Large intestine (tissue), 3 donors: ENCODE measurements at regions not wholly inside any gene's neighbourhood (a gene's known extent, or its start where the extent isn't known, plus 50 kb on each side); places are given as distances from the start of the nearest gene placed in this dataset.
A peak's percentile ranks its signal among the peaks of the same experiment; 100 is the strongest.

Experiments used
- DNase-seq, 2 donors: peaks; one replicate each; pipeline versions ENCODE4 v3.0.0 to v3.0.0-alpha.2; 2013
- H3K27ac ChIP-seq: one replicate; pipeline ENCODE4 v1.5.1; 2013; ENCODE audit warnings: low read length
- H3K27me3 ChIP-seq: 2 replicates; pipeline ENCODE4 v1.6.1; 2013; ENCODE audit warnings: low read length; ENCODE audit not compliant: control insufficient read depth, insufficient read depth
- H3K36me3 ChIP-seq: 2 replicates; pipeline ENCODE4 v1.6.1; 2013; ENCODE audit warnings: low read length; ENCODE audit not compliant: control insufficient read depth, insufficient read depth
- H3K4me1 ChIP-seq: one replicate; pipeline ENCODE4 v1.6.1; 2013; ENCODE audit warnings: low read length; ENCODE audit not compliant: control insufficient read depth, insufficient read depth
- H3K4me3 ChIP-seq: one replicate; pipeline ENCODE4 v1.5.1; 2013; ENCODE audit warnings: low read length
- H3K9me3 ChIP-seq: one replicate; pipeline ENCODE4 v1.6.1; 2013; ENCODE audit warnings: mild to moderate bottlenecking, low read depth, low read length, moderate library complexity; ENCODE audit not compliant: control insufficient read depth
- WGBS: methylation state at CpG from one replicate; pipeline ENCODE4 v1.1.5; 2013; ENCODE audit warnings: low lambda C conversion rate; ENCODE audit not compliant: insufficient coverage; 5-methylcytosine and 5-hydroxymethylcytosine counted together

GRCh38 chr12:92469837-92470236 is 233.0 kb upstream of the PLEKHG7 start:
- Histone ChIP-seq H3K4me3 (no peak overlapping the region), H3K4me1 (peaks cover 23% of the 10 kb centered on the region), H3K36me3 (no peaks in the 10 kb centered on the region), H3K27ac (no peak overlapping the region), H3K9me3 (no peaks in the 10 kb centered on the region), H3K27me3 (no peaks in the 10 kb centered on the region)
- DNase-seq: peak in 1 of 2 donors; percentile 32
- no CpG with 5 or more reads among the region's 6 CpGs for WGBS

DNA sequence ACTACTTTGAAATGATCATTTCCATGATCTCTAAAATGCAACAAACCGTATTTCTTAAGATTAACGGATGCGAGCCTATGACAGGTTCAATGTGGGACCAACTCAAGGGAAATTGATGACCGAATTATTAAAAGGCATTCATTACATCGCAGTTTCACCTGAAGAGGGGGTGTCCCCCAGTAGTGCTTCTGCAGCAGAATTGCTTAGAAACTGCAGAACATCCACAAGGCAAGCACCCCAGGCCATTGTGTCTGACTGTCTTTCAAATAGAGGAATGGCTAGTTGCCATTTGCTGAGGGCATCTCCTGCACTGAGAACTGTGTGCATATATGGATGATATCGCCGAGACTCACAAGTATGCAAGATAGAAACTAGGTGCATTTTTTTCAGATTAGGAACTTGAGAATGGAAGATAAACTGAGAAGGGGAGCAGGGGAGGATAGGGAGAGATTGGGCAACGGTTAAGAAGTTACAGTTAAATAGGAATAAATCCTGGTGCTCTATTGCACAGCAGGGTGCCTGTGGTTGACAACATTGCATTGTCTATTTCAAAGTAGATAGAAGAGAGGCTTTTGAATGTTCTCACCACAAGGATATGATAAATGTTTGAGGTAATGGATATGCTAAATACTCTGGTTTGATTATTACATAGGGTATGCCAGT is 234.3 kb upstream of the PLEKHG7 start:
- Histone ChIP-seq H3K36me3 (no peaks in the 10 kb centered on the region), H3K9me3 (no peaks in the 10 kb centered on the region), H3K4me1 (peaks cover 21% of the 10 kb centered on the region), H3K27ac (peak overlapping the region; percentile 52), H3K27me3 (no peaks in the 10 kb centered on the region), H3K4me3 (no peak overlapping the region)
- 100% methylated on average over 2 of the region's 8 CpGs for WGBS
- DNase-seq: no peak

- Histone ChIP-seq H3K36me3 (no peaks in the 10 kb centered on the region), H3K4me1 (peaks cover 17% of the 10 kb centered on the region), H3K9me3 (no peaks in the 10 kb centered on the region), H3K27ac (peak overlapping the region; percentile 52), H3K4me3 (no peak overlapping the region), H3K27me3 (no peaks in the 10 kb centered on the region)
- 0% methylated on average over 1 of the region's 1 CpG for WGBS
- peak; percentile 44 to 67 for DNase-seq
Observed at GRCh38 chr12:92467886-92468285, 234.9 kb upstream of the PLEKHG7 start.

GRCh38 chr12:92466391-92467305 is 236.1 kb upstream of the PLEKHG7 start:
- Histone ChIP-seq H3K27ac (no peak overlapping the region), H3K4me1 (peaks cover 8% of the 10 kb centered on the region), H3K9me3 (no peaks in the 10 kb centered on the region), H3K36me3 (no peaks in the 10 kb centered on the region), H3K27me3 (no peaks in the 10 kb centered on the region), H3K4me3 (no peak overlapping the region)
- DNase-seq: no peak
- 51% methylated on average over 2 of the region's 13 CpGs for WGBS

DNA sequence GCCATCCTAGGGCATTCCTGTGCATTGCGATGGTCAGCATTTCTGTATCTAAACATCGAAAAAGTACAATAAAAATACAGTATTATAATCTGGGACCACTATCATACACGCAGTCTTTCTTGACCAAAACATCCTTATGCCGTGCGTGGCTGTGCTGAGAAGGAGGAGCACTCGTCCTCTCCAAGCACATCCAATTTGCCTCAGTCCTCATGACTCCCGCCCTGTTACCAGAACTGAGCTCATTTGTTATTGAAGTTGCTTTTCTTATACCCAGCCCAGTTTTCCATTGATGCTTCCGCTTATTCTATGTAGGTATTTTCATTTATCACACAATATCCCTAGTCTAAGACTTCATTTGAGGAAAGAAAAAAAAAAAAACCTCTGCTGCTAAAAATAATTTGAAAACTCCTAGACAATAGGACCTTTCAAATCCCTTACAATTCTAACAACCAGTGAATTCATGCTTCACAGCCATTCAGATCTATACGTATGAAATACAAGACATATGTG is 236.9 kb upstream of the PLEKHG7 start:
- Histone ChIP-seq H3K4me3 (no peak overlapping the region), H3K27me3 (no peaks in the 10 kb centered on the region), H3K36me3 (no peaks in the 10 kb centered on the region), H3K4me1 (peaks cover 6% of the 10 kb centered on the region), H3K9me3 (no peaks in the 10 kb centered on the region), H3K27ac (no peak overlapping the region)
- WGBS: 79% methylated on average over 6 of the region's 9 CpGs
- DNase-seq: no peak

- H3K27ac ChIP-seq: no peak overlapping the region
- H3K9me3 ChIP-seq: no peaks in the 10 kb centered on the region
- no peak overlapping the region for H3K4me3 ChIP-seq
- H3K27me3 ChIP-seq: no peaks in the 10 kb centered on the region
- no peaks in the 10 kb centered on the region for H3K36me3 ChIP-seq
- peaks cover 6% of the 10 kb centered on the region for H3K4me1 ChIP-seq
- WGBS: no CpG with 5 or more reads among the region's 3 CpGs
- DNase-seq: no peak
Observed at GRCh38 chr12:92464911-92465310, 237.9 kb upstream of the PLEKHG7 start.

DNA sequence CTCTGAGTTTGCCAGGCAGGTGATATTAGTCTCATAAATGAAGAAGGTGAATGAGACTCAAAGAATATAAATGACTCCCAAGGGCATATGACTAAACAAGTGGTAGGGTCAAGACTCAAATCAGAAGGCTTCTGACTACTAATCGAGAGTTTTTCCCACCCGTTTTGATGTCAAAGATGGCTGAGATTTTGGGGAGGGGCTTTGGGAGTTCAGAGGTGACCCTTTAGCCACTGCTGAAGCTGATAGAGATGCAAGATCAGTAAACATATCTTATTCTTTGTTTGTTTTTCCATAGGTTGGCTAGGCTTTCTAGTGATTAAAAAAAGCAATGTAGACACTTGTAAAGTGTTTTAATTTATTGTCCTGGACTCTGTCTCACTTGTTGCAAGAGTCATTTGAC is 239.6 kb upstream of the PLEKHG7 start:
- Histone ChIP-seq H3K27me3 (no peaks in the 10 kb centered on the region), H3K9me3 (no peaks in the 10 kb centered on the region), H3K4me3 (no peak overlapping the region), H3K36me3 (no peaks in the 10 kb centered on the region), H3K4me1 (no peaks in the 10 kb centered on the region), H3K27ac (no peak overlapping the region)
- DNase-seq: no peak
- WGBS: no CpG with 5 or more reads among the region's 2 CpGs

DNA sequence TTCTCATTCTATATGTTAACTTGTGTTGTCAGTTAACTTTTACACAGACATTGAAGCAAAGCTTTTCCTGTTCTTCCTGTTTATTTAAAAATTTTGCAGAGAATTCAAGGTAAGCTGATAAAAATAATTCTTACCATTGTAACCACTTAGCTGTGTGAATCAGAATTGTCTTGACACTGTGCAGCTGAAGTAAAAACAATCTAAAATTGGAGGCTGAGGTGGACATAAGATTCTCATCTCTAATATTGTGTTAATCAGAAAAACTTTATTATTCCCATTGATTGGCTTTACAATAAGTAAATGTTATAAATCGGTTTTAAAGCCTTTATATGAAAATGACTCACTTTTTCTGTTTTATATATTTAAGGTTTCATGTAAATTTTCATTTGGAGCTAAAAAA is 240.3 kb upstream of the PLEKHG7 start:
- Histone ChIP-seq H3K4me1 (no peaks in the 10 kb centered on the region), H3K27me3 (no peaks in the 10 kb centered on the region), H3K27ac (no peak overlapping the region), H3K36me3 (no peaks in the 10 kb centered on the region), H3K9me3 (no peaks in the 10 kb centered on the region), H3K4me3 (no peak overlapping the region)
- 100% methylated on average over 1 of the region's 1 CpG for WGBS
- no peak for DNase-seq

- H3K36me3 ChIP-seq: no peaks in the 10 kb centered on the region
- no peak overlapping the region for H3K4me3 ChIP-seq
- no peaks in the 10 kb centered on the region for H3K27me3 ChIP-seq
- H3K4me1 ChIP-seq: no peaks in the 10 kb centered on the region
- no peak for DNase-seq
- WGBS: 83% methylated on average over 2 of the region's 3 CpGs
- H3K9me3 ChIP-seq: no peaks in the 10 kb centered on the region
- no peak overlapping the region for H3K27ac ChIP-seq
Observed at GRCh38 chr12:92462049-92462448, 240.7 kb upstream of the PLEKHG7 start.

DNA sequence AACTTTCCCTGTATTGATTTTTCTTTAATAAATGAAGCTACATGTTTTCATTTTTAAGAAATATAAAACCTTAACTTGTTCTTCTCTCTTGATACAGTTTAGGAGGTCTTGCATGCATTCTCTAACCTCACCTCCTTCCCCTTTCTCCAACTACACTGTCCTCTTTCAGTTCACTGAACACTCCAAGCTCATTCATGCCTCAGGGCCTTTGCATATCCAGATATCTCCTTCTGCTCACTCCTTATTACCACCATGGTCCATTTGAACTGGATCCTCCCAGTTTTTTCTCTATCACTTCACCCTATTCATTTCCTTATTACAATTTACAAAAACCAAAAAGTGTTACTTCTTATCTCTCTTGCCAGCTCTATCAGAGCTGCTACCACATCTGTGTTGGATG is 242.9 kb upstream of the PLEKHG7 start:
- no peak for DNase-seq
- Histone ChIP-seq H3K9me3 (no peaks in the 10 kb centered on the region), H3K27ac (no peak overlapping the region), H3K36me3 (no peaks in the 10 kb centered on the region), H3K4me1 (no peaks in the 10 kb centered on the region), H3K27me3 (no peaks in the 10 kb centered on the region), H3K4me3 (no peak overlapping the region)
